HG02870 (cell line): ENCODE measurements at regions not wholly inside any gene's neighbourhood (a gene's known extent, or its start where the extent isn't known, plus 50 kb on each side); places are given as distances from the start of the nearest gene placed in this dataset.

Experiments
- ATAC-seq: cut with Tn5 transposase; IDR thresholded peaks from one replicate; pipeline ENCODE4 v1.9.1; 2021; ENCODE audit warnings: mild to moderate bottlenecking, moderate library complexity; ENCODE audit not compliant: unreplicated experiment

GRCh38 chr3:135310317-135310716 lies 515.3 kb downstream of the EPHB1 start:
- ATAC-seq: no peak

GRCh38 chr3:135311699-135312098 lies 516.6 kb downstream of the EPHB1 start:
- ATAC-seq: no peak

GRCh38 chr3:135314237-135314636 lies 519.2 kb downstream of the EPHB1 start:
- ATAC-seq: no peak

GRCh38 chr3:135324301-135324700 lies 529.2 kb downstream of the EPHB1 start:
- ATAC-seq: no peak

- no peak for ATAC-seq
Measured at GRCh38 chr3:135325096-135325495, 530.0 kb downstream of the EPHB1 start.

GRCh38 chr3:135325726-135326235 lies 530.7 kb downstream of the EPHB1 start:
- ATAC-seq: no peak

- ATAC-seq: no peak
Measured at GRCh38 chr3:135326851-135327250, 531.8 kb downstream of the EPHB1 start.

GRCh38 chr3:135328036-135328435 lies 533.0 kb downstream of the EPHB1 start:
- no peak for ATAC-seq

GRCh38 chr3:135329479-135329878 lies 534.4 kb downstream of the EPHB1 start:
- no peak for ATAC-seq

- ATAC-seq: no peak
Measured at GRCh38 chr3:135337192-135337591, 542.1 kb downstream of the EPHB1 start.

- ATAC-seq: no peak
Measured at GRCh38 chr3:135348690-135349089, 553.6 kb downstream of the EPHB1 start.

- ATAC-seq: no peak
Measured at GRCh38 chr3:135349254-135349948, 554.3 kb downstream of the EPHB1 start.

GRCh38 chr3:135352213-135352612 lies 557.2 kb downstream of the EPHB1 start:
- ATAC-seq: no peak

- no peak for ATAC-seq
Measured at GRCh38 chr3:135362889-135363288, 567.8 kb downstream of the EPHB1 start.

GRCh38 chr3:135364676-135365075 lies 569.6 kb downstream of the EPHB1 start:
- no peak for ATAC-seq

- ATAC-seq: no peak
Measured at GRCh38 chr3:135366816-135367215, 571.8 kb downstream of the EPHB1 start.

- no peak for ATAC-seq
Measured at GRCh38 chr3:135368316-135368715, 573.3 kb downstream of the EPHB1 start.

GRCh38 chr3:135368781-135369180 lies 573.7 kb downstream of the EPHB1 start:
- no peak for ATAC-seq

- ATAC-seq: no peak
Measured at GRCh38 chr3:135374571-135374970, 579.5 kb downstream of the EPHB1 start.

GRCh38 chr3:135382188-135382587 lies 583.3 kb upstream of the PPP2R3A start:
- ATAC-seq: no peak

- ATAC-seq: no peak
Measured at GRCh38 chr3:135382621-135383020, 582.9 kb upstream of the PPP2R3A start.

- no peak for ATAC-seq
Measured at GRCh38 chr3:135383301-135383700, 582.2 kb upstream of the PPP2R3A start.

GRCh38 chr3:135392151-135392550 lies 573.4 kb upstream of the PPP2R3A start:
- ATAC-seq: no peak
